Stimulated activated CD4-positive, alpha-beta T cell treated with anti-CD3 and anti-CD28 coated beads, Interleukin-12 subunit alpha, Interleukin-12 subunit beta, amount 100 ng/mL, for 4 hours (primary cell): ENCODE measurements at regions not wholly inside any gene's neighbourhood (a gene's known extent, or its start where the extent isn't known, plus 50 kb on each side); places are given as distances from the start of the nearest gene placed in this dataset.

ENCODE experiments used
- DNase-seq: peaks from one replicate; pipeline ENCODE4 v3.0.0-alpha.2; 2020

DNA sequence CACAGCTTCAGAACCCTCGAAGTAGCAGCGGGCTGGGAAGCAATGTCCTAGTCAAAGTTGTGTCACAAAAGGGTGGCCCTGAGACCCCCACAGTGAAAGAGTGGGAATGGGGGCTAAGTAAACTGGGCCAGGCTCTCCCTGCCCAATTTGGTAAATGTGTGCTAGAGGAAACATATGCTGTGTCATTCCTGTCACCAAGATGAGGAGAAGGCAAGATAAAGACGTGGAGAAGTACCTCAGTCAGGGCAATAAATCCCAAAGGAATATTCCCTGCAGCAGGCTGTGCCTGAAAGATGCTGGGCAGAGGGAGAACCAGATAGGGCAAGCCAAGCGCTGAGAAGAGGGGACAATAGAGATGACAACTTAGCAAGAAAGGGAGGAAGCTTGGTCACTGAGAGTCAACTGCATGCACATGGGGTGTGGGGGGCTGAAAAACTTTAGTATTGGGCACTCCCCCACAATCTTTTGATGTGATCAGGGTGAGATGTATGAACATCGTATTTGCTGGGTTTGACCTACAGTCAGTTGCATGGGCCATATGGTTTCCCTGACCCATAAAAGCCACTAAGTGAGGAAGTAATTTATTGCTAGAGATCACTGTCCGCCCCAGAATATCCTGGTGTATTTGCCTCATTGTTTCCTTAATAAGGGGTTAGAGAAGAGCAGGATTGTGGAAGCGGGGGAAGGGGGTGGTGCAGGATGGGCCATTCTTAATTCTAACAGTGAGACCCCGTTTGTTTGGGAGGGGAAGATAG lies 49.9 kb upstream of the CXCR4 start:
- DNase-seq, result no peak
